Left ventricle myocardium inferior (tissue), 1 donor: ENCODE measurements at regions not wholly inside any gene's neighbourhood (a gene's known extent, or its start where the extent isn't known, plus 50 kb on each side); places are given as distances from the start of the nearest gene placed in this dataset.

ENCODE experiments used
- DNase-seq: peaks from one replicate; pipeline ENCODE4 v3.0.0-alpha.2; 2020
- H3K27ac ChIP-seq: fragments of 200-600 bp; replicated peaks from 2 replicates; pipeline ENCODE4 v1.8.0; 2021
- H3K27me3 ChIP-seq: fragments of 200-600 bp; 2 replicates; pipeline ENCODE4 v1.8.0; 2021; ENCODE audit warnings: low read depth
- H3K36me3 ChIP-seq: fragments of 200-600 bp; 2 replicates; pipeline ENCODE4 v1.8.0; 2021
- H3K4me1 ChIP-seq: fragments of 200-600 bp; 2 replicates; pipeline ENCODE4 v1.8.0; 2021
- H3K4me3 ChIP-seq: fragments of 200-600 bp; 2 replicates; pipeline ENCODE4 v1.8.0; 2021; ENCODE audit warnings: mild to moderate bottlenecking, moderate library complexity
- H3K9me3 ChIP-seq: fragments of 200-600 bp; replicated peaks from 2 replicates; pipeline ENCODE4 v1.8.0; 2021
- CTCF ChIP-seq: fragments of 200-600 bp; IDR thresholded peaks from 2 replicates; pipeline ENCODE4 v1.8.0; 2021; ENCODE audit warnings: antibody characterized with exemption, mild to moderate bottlenecking, borderline replicate concordance
- intact Hi-C: fragments of 100-400 bp; cut with micrococcal nuclease; formaldehyde crosslinking; loops from one replicate; pipeline ENCODE4 v1.11.0; 2022
- donor health status: DM: no; HTN: yes; CAD: no; lungs with severe emphysema.

GRCh38 chr7:131692131-131692960 is 135.9 kb upstream of the PODXL start:
- peak; percentile 85 for TF ChIP-seq CTCF
- Histone ChIP-seq H3K36me3 (no peaks in the 10 kb centered on the region), H3K9me3 (no peaks in the 10 kb centered on the region), H3K27ac (no peak overlapping the region), H3K4me1 (peaks cover 15% of the 10 kb centered on the region), H3K4me3 (no peak overlapping the region), H3K27me3 (peaks cover 75% of the 10 kb centered on the region)
- intact Hi-C loops: no loop called here
- DNase-seq: peak; percentile 45

GRCh38 chr7:131691454-131692130 is 135.2 kb upstream of the PODXL start:
- Histone ChIP-seq H3K27ac (no peak overlapping the region), H3K4me1 (peaks cover 15% of the 10 kb centered on the region), H3K4me3 (no peak overlapping the region), H3K27me3 (peaks cover 79% of the 10 kb centered on the region), H3K9me3 (no peaks in the 10 kb centered on the region), H3K36me3 (no peaks in the 10 kb centered on the region)
- DNase-seq: no peak
- no peak for TF ChIP-seq CTCF
- intact Hi-C loops: no loop called here

- no peak overlapping the region for H3K4me3 ChIP-seq
- TF ChIP-seq CTCF: no peak
- no peak for DNase-seq
- peaks cover 15% of the 10 kb centered on the region for H3K4me1 ChIP-seq
- peaks cover 82% of the 10 kb centered on the region for H3K27me3 ChIP-seq
- H3K9me3 ChIP-seq: no peaks in the 10 kb centered on the region
- H3K36me3 ChIP-seq: no peaks in the 10 kb centered on the region
- no peak overlapping the region for H3K27ac ChIP-seq
- intact Hi-C loops: no loop called here
Observed at GRCh38 chr7:131690441-131690840, 134.0 kb upstream of the PODXL start.

GRCh38 chr7:131689662-131690234 is 133.3 kb upstream of the PODXL start:
- H3K4me1 ChIP-seq: peaks cover 15% of the 10 kb centered on the region
- no peak for DNase-seq
- intact Hi-C loops: no loop called here
- peaks cover 85% of the 10 kb centered on the region for H3K27me3 ChIP-seq
- TF ChIP-seq CTCF: no peak
- no peak overlapping the region for H3K27ac ChIP-seq
- H3K36me3 ChIP-seq: no peaks in the 10 kb centered on the region
- H3K9me3 ChIP-seq: no peaks in the 10 kb centered on the region
- H3K4me3 ChIP-seq: no peak overlapping the region

GRCh38 chr7:131688738-131689661 is 132.6 kb upstream of the PODXL start:
- intact Hi-C loops: no loop called here
- Histone ChIP-seq H3K27ac (no peak overlapping the region), H3K36me3 (no peaks in the 10 kb centered on the region), H3K4me1 (peaks cover 15% of the 10 kb centered on the region), H3K9me3 (no peaks in the 10 kb centered on the region), H3K4me3 (no peak overlapping the region), H3K27me3 (peaks cover 87% of the 10 kb centered on the region)
- DNase-seq: peak; percentile 51
- peak; percentile 96 for TF ChIP-seq CTCF
